GM12892 (cell line): ENCODE measurements at regions not wholly inside any gene's neighbourhood (a gene's known extent, or its start where the extent isn't known, plus 50 kb on each side); places are given as distances from the start of the nearest gene placed in this dataset.

Experiments used
- DNase-seq: peaks from one replicate; pipeline ENCODE4 v3.0.0; 2011; ENCODE audit not compliant: insufficient read length
- FAIRE-seq: peaks from 2 replicates; lab custom pipeline; 2011; peaks lifted over from hg19 to GRCh38; lab: Jason Lieb, UNC
- POLR2A ChIP-seq: IDR thresholded peaks from 2 replicates; pipeline ENCODE4 v1.6.1; 2011; ENCODE audit warnings: low read depth, low read length, control low read depth
- POLR2AphosphoS5 ChIP-seq: IDR thresholded peaks from 2 replicates; pipeline ENCODE4 v1.6.1; 2011; ENCODE audit warnings: low read depth, low read length, control low read depth
- TAF1 ChIP-seq: IDR thresholded peaks from 2 replicates; pipeline ENCODE4 v1.6.1; 2011; ENCODE audit warnings: low read depth, mild to moderate bottlenecking, control low read depth, low read length, borderline replicate concordance

GRCh38 chr2:52710810-52711618 lies 1056.6 kb upstream of the CHAC2 start:
- no peak for DNase-seq
- TF ChIP-seq TAF1 (no peak), POLR2AphosphoS5 (no peak), POLR2A (no peak)
- no peak for FAIRE-seq

- TF ChIP-seq TAF1 (no peak), POLR2AphosphoS5 (no peak)
- no peak for DNase-seq
- no peak for FAIRE-seq
These were observed 1063.4 kb upstream of the CHAC2 start for GRCh38 chr2:52704251-52704650.

- TF ChIP-seq TAF1 (no peak), POLR2AphosphoS5 (no peak), POLR2A (no peak)
- DNase-seq (no peak), FAIRE-seq (no peak)
These were observed 1064.6 kb upstream of the CHAC2 start for GRCh38 chr2:52703004-52703403.

- no peak for TF ChIP-seq TAF1
- no peak for TF ChIP-seq POLR2AphosphoS5
- TF ChIP-seq POLR2A: no peak
- DNase-seq (no peak), FAIRE-seq (no peak)
These were observed 1069.2 kb upstream of the CHAC2 start for GRCh38 chr2:52698408-52698807.

GRCh38 chr2:52697690-52698089 lies 1069.9 kb upstream of the CHAC2 start:
- no peak for FAIRE-seq
- DNase-seq: no peak
- TF ChIP-seq TAF1 (no peak), POLR2AphosphoS5 (no peak), POLR2A (no peak)

- DNase-seq (no peak), FAIRE-seq (no peak)
These were observed 1071.9 kb upstream of the CHAC2 start for GRCh38 chr2:52695731-52696130.

GRCh38 chr2:52686935-52687334 lies 1080.7 kb upstream of the CHAC2 start:
- FAIRE-seq: no peak
- TF ChIP-seq POLR2A (no peak), POLR2AphosphoS5 (no peak), TAF1 (no peak)
- DNase-seq: no peak

More at GRCh38 chr2:52695731-52696130, 1071.9 kb upstream of the CHAC2 start:
- TF ChIP-seq POLR2A: no peak

- no peak for FAIRE-seq
- DNase-seq: no peak
These were observed 1091.5 kb upstream of the CHAC2 start for GRCh38 chr2:52676056-52676455.

GRCh38 chr2:52668724-52669123 lies 1098.9 kb upstream of the CHAC2 start:
- no peak for FAIRE-seq
- no peak for DNase-seq

More at GRCh38 chr2:52676056-52676455, 1091.5 kb upstream of the CHAC2 start:
- TF ChIP-seq POLR2AphosphoS5 (no peak), POLR2A (no peak), TAF1 (no peak)

GRCh38 chr2:52659546-52659945 lies 1108.1 kb upstream of the CHAC2 start:
- no peak for FAIRE-seq
- TF ChIP-seq POLR2AphosphoS5 (no peak), TAF1 (no peak), POLR2A (no peak)
- no peak for DNase-seq

More at GRCh38 chr2:52668724-52669123, 1098.9 kb upstream of the CHAC2 start:
- TF ChIP-seq POLR2A (no peak), POLR2AphosphoS5 (no peak)

- no peak for FAIRE-seq
- TF ChIP-seq POLR2AphosphoS5 (no peak), TAF1 (no peak), POLR2A (no peak)
- no peak for DNase-seq
These were observed 1109.0 kb upstream of the CHAC2 start for GRCh38 chr2:52658598-52658997.

- FAIRE-seq (no peak), DNase-seq (no peak)
- TF ChIP-seq TAF1 (no peak), POLR2A (no peak), POLR2AphosphoS5 (no peak)
These were observed 1127.9 kb upstream of the CHAC2 start for GRCh38 chr2:52639692-52640091.

- DNase-seq (no peak), FAIRE-seq (no peak)
- TF ChIP-seq POLR2AphosphoS5: no peak
- TF ChIP-seq POLR2A: no peak
- no peak for TF ChIP-seq TAF1
These were observed 1135.1 kb upstream of the CHAC2 start for GRCh38 chr2:52632543-52632942.
